NCI-H2227 treated with DMSO at 0.1 percent for 48 hours (cell line): ENCODE measurements at regions not wholly inside any gene's neighbourhood (a gene's known extent, or its start where the extent isn't known, plus 50 kb on each side); places are given as distances from the start of the nearest gene placed in this dataset.
"Not testable (repeated sequence)": the region's sequence is repeated elsewhere in the genome, so short reads cannot be mapped to it uniquely, and the experiment has no call there.

Experiments used
- DNase-seq: peaks from one replicate; lab custom pipeline; 2025; lab: John Stamatoyannopoulos, UW

- no peak for DNase-seq
Measured at GRCh38 chr4:11700751-11701226, 272.1 kb upstream of the HS3ST1 start.

DNA sequence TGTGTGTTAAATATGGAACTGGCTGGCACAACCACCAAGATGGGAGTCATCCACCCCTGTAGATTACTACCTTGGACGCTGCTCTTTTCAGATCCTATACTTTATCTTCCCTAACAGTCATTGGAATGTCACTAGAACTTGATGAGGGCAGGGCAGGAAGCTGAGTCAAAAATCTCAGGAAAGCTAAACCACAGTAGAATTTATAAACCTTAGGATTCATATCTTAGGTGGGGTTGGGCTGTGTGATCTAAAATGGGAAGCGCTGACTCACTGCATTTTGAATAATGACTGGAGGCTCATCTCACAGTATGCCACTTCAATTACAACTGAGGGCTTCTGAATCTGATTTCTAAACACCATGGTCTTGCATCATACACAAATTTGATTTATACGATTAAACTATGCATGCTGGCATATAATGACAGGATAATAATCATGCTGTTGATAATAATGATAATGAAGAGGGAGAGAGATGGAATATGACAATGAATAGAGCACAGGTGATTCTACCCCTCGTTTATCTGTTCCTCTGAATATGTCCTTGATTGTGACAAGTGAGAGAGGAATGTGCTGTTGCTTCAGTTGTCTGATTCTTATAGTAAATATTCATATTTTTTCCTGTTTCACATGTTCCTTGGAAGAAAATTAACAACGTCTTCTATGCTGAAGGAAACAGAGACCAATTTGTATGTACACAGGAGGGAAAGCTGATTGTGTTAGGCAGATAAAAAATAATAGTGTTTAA, 270.3 kb upstream of the HS3ST1 start:
- DNase-seq: no peak

DNA sequence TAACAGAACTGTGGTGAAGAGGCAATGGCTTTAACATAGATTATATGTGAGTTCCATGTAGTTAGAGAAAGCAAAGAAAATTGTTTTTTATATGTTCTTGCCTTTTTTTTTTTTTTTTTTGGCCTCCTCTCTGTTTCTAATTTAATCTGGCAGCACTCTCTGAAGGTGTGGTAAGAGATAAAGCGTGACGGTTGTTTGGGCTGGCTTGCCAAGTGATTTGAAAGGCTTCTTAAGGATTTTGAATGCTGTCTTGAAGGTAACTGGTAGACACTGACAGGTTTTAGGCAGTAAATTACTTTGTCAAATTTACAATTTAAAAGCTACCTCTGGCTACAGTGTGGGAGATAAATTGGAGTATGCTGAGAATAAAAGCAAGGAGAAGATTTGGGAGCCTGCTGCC, 269.3 kb upstream of the HS3ST1 start:
- no peak for DNase-seq

GRCh38 chr4:11693693-11694092, 265.0 kb upstream of the HS3ST1 start:
- DNase-seq: no peak

- no peak for DNase-seq
Measured at GRCh38 chr4:11691236-11691635, 262.5 kb upstream of the HS3ST1 start.

- no peak for DNase-seq
Measured at GRCh38 chr4:11687727-11688126, 259.0 kb upstream of the HS3ST1 start.

DNA sequence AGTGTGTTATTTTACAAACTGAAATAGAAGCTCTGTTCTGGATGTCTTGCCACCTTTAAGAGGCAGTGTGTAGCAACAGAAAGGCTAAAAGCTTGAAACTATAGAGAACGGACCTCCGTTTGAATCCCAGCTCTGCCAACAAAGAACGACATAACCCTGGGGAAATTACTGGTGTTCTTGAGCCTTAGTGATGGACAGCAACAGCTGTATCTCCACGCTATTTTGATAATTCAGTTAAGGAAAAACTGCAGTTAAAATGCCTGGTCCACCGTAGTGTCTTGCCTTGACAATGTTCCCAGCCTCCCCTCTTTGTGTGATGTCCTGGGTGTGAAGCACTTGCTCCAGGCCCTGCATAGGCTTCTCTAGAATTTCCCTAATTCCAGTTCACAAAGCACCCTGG, 256.8 kb upstream of the HS3ST1 start:
- DNase-seq: no peak

DNA sequence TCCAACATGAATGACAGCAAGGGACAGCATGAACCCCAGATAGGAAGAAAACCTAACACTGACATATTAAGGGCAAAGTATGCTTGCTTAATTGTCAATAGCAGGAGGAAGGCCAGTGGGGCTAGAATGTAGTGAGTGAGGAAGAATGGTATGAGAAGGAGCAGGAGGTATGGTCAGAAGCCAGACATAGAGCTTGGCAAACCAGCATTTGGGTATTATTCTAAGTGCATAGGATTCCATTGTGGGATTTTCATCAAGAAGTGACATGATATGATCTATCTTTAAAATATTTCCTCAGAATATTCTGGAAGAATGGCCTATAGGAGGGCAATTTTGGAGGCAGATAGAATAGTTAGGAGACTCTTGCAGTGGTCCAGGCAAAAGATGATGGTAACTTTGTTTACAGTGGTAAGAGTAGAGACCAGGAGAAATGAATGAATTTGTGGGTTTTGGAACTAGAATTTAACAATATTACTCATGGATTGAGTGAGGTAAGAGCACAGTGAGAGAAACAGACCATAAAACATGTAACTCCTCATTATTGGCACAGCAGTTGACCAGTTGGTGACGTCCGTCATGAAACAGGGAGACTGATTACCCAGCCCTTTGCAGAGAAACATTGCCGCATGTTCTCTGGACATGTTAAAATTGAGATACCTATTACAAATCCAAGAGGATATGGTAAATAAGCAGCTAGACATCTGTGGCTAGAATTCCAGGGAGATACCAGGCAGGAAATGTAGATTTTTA, 246.5 kb upstream of the HS3ST1 start:
- DNase-seq: no peak

DNA sequence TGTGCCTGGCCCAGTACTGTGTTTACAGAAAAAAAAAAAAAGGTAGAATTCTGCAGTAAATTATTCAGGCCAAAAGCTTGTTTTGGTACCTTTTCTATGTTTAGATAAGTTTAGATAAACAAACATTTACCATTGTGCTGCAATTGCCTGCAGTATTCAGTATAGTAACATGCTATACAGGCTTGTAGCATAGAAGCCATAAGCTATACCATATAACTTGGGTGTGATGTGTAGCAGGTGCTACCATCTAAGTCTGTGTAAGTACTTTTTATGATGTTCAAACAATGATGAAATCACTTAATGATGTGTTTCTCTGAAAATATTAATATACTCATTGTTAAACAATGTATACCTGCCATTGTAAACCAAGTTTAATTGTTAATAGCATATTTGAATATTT, 241.6 kb upstream of the HS3ST1 start:
- no peak for DNase-seq

GRCh38 chr4:11669156-11669555, 240.5 kb upstream of the HS3ST1 start:
- DNase-seq: no peak

- no peak for DNase-seq
Measured at GRCh38 chr4:11663114-11663513, 234.4 kb upstream of the HS3ST1 start.

DNA sequence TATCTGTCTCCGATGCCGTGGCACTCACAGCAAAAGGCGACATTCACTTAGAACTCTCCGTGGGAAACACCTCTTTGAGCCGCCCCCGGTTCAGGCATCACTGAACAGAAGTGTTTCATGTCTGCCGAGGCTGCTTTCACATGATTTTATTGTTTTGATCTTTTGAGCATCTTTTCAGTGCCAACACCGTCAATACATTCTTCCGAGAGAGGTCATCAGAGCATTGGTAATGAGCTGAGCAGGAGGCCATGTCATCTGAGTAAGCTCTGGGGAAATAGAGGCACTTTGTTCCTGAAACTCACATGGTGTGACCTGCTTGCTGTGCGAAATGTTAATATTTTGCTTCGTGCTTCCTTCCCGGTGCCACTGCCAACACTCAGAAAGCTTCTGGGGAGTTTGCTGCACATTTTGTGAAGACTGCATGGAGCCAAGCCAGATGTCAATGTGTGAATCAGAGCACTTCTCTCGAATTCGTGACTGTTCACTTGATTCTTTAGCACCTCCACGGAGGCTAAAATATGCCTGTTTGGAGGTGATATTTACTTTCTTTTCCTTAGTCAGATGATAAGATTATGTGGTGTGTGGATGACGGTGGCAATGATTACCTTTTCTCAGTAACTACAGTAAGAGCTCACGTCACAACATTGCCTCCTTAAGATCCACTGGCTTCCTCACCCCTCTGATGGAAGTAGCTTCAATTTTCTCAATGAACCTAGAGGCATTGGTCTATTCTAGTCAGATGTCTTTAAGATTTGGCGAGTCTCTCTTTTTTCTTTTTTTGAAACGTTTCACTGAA, 222.3 kb upstream of the HS3ST1 start:
- DNase-seq: peak; percentile 1

DNA sequence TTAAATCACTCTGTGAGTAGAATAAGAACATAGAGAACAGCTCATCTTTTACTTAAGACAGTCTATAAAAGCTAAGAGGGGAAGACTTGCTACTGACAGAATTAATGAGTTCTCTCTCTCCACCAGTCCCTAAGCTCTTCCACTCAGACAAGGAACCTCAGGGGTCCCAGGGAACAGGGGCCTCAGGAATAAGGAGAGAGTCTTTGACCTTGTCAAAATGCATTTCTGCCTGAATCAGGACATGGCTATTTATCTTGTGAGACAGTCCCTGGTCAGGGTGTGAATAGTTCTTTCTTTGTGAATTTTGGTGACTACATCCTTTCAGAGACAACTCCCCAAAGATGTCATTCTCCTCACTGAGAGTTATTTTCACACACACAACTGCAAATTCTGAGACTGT, 218.7 kb upstream of the HS3ST1 start:
- no peak for DNase-seq

GRCh38 chr4:11643081-11643480, 214.4 kb upstream of the HS3ST1 start:
- not testable (repeated sequence) for DNase-seq

DNA sequence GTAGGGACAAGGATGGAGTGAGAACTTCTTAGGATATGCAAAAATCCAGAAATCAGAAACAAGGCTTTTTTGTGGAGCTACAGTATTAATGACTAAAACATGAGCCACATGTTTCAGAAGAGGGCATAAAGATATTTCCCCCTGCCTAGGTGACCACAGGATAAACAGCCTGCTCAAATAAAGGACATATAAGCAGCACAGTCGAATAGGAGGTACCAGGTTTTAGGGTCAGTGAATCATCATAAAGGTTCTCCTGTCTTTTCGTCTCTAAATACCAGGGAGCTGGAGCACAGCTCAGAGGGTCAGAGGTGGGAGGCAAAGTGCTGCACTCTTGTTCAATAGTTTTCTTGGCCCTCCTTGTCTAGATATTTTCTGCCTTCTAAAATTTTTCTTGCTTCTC, 211.9 kb upstream of the HS3ST1 start:
- no peak for DNase-seq

DNA sequence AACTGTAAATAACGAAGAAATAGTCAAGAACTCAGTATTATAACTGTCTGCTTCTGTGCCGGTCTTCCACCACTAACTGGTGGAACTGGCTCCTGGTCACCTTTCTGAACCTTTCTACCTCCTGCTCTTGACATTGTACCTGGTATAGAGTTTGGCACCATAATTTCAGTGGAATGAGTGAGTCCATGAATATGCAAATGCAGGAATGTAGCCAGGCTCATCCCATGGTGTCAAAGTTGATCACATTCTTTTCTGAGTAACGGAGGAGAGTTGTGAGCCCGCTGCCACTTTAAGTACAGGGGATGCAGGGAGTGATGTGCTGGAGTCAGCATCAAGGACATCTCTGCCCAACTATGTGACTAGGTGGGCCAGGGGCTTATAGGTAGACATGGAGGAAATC, 207.9 kb upstream of the HS3ST1 start:
- DNase-seq: no peak

DNA sequence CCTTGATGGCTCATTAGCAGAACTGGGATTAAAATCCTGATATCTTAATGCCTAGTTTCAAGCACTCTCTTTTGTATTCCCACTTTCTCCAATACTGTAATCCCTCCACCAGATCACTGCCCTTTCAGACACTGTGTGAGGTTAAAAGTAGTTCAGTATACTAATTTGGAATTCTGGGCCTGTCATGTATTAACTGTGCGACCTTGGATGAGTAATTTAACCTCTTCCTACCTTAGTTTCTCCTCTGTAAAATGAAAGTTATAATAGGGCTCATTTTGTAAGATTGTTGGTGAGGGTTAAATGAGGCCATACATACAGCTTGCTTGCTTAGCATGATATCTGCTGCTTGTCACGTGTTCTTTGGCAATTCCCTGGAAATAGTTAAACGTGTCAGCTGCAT, 207.3 kb upstream of the HS3ST1 start:
- DNase-seq: no peak

DNA sequence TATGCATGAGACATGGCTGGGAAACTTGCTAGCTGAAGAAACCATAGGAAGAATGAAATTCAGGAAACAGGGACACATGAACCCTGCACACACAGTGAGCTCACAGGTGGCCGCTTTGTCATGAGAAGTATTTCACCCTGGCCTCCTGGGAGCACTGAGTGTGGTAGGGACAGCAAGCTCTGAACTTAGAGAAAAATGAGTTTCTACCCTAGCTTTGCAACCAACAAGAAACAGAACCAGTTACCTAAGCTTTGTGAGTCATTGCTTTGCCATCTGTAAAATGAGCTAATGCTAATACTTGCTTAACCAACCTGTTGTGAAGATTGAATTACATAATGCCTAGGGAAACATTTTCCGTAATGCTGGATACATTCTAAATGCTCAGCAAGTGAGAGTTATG, 206.6 kb upstream of the HS3ST1 start:
- DNase-seq: no peak

GRCh38 chr4:11634283-11634682, 205.6 kb upstream of the HS3ST1 start:
- no peak for DNase-seq

GRCh38 chr4:11633430-11633829, 204.7 kb upstream of the HS3ST1 start:
- DNase-seq: no peak

DNA sequence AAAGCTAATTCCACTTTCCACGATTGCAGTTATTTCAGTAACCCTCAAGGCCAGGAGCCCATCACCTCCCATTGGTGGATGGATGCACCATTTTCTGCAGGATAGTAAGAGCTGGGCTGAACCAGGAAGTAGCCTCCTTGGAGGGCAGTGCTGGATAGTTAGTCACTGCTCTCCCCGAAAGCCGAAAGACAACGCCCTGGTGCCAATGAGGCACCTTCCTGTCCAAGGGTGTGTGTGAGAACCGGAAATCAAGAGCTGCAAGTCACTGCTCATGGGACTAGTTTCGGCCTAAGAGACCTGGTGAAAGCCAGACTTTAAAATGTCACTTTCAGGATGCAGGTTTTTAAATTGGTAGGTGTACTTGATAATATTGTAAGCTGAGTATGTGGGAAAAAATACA, 203.8 kb upstream of the HS3ST1 start:
- DNase-seq: no peak

DNA sequence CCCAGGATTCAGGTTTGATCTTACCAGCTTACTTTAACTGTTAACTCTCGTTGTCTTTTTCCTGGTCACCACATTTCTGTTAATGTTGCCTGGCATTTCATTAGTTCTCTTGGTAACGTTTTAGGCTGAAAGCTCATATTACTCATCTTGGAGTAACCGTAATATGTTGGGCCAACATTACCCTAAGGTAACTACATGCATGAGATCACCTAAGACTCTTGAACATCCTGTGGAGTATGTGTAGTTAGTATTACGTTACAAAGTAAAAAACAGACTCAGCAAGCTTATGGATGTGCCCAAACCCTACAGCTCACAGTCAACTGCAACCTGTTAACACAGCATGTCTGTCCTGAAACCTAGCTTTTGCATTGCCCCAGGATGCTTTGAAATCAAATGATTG, 203.3 kb upstream of the HS3ST1 start:
- no peak for DNase-seq

DNA sequence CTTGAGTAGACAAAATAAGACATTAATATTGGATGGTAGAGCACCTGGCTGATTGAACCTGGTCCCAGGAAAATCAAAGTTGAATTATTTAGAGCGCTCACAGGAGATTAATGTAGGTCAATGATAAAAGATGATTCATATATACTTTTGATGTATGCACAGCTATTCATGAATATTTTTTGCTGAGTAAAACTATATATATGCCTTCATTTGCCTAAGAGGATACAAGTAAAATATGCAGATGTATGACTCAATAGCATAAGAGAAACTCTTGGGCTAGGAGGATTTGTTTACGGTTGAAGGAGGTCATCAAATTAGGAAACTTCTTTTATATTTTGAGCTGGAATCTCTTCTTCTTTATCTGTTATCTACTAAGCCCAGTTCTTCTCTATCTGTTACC, 202.7 kb upstream of the HS3ST1 start:
- DNase-seq: no peak
